Upper lobe of left lung (tissue), 6 donors: ENCODE measurements at regions not wholly inside any gene's neighbourhood (a gene's known extent, or its start where the extent isn't known, plus 50 kb on each side); places are given as distances from the start of the nearest gene placed in this dataset.

Source experiments
- ATAC-seq, 2 donors: fragments of 200-7000 bp; cut with Tn5 transposase; one replicate each; pipeline ENCODE4 v1.9.1; 2022; ENCODE audit warnings: mild to moderate bottlenecking in 2 of 2, moderate library complexity in 2 of 2; ENCODE audit not compliant: low FRiP score in 2 of 2
- DNase-seq, 2 donors: peaks; one replicate each; pipeline ENCODE4 v3.0.0-alpha.2; 2019 to 2020
- H3K27ac ChIP-seq, 4 donors: fragments of 200-600 bp; sonication (generic); one replicate each; pipeline ENCODE4 v1.5.1; 2016 to 2019
- H3K27me3 ChIP-seq, 4 donors: fragments of 200-600 bp; sonication (generic); one replicate each; pipeline ENCODE4 v1.5.1; 2017 to 2019
- H3K36me3 ChIP-seq, 4 donors: fragments of 200-600 bp; sonication (generic); one replicate each; pipeline ENCODE4 v1.5.1; 2016 to 2019
- H3K4me1 ChIP-seq, 4 donors: fragments of 200-600 bp; sonication (generic); one replicate each; pipeline ENCODE4 v1.5.1; 2018 to 2019
- H3K4me3 ChIP-seq, 4 donors: fragments of 200-600 bp; sonication (generic); one replicate each; pipeline ENCODE4 v1.5.1; 2017 to 2019; ENCODE audit warnings: mild to moderate bottlenecking in 2 of 4, moderate library complexity in 1 of 4
- H3K9me3 ChIP-seq, 4 donors: fragments of 200-600 bp; sonication (generic); one replicate each; pipeline ENCODE4 v1.5.1; 2018 to 2019
- CTCF ChIP-seq, 6 experiments: fragments of 450-650 bp in 4 of 6; fragments of 200-600 bp in 2 of 6; sonication (generic) in 2 of 6; IDR thresholded peaks; one replicate each; pipeline ENCODE4 v1.5.1; 2016 to 2019; ENCODE audit warnings: antibody characterized with exemption in 6 of 6
- EP300 ChIP-seq, 4 donors: sonication (generic); formaldehyde crosslinking; IDR thresholded peaks; one replicate each; pipeline ENCODE4 v1.5.1; 2017; ENCODE audit warnings: antibody characterized with exemption in 4 of 4, control low read depth in 2 of 4
- POLR2A ChIP-seq, 4 donors: fragments of 450-650 bp; IDR thresholded peaks; one replicate each; pipeline ENCODE4 v1.5.1; 2016 to 2017; ENCODE audit warnings: antibody characterized with exemption in 4 of 4, mild to moderate bottlenecking in 2 of 4
- POLR2AphosphoS5 ChIP-seq, 2 donors: sonication (generic); formaldehyde crosslinking; IDR thresholded peaks; one replicate each; pipeline ENCODE4 v1.5.1; 2017; ENCODE audit warnings: antibody characterized with exemption in 2 of 2
- WGBS, 2 donors: methylation state at CpG; one replicate each; pipeline ENCODE4 v1.1.5; 2017 to 2018; 5-methylcytosine and 5-hydroxymethylcytosine counted together
- donor health status: DM: no; HTN: no; CAD: no; lungs with moderate emphysema.
- donor health status: DM: no; HTN: yes; CAD: no; lungs with severe emphysema.

GRCh38 chr3:20846066-20846465, 660.1 kb upstream of the SGO1 start:
- H3K27ac ChIP-seq: no peak overlapping the region
- ATAC-seq (no peak), DNase-seq (no peak)
- H3K9me3 ChIP-seq: no peaks in the 10 kb centered on the region
- no peaks in the 10 kb centered on the region for H3K36me3 ChIP-seq
- TF ChIP-seq POLR2A (IDR thresholded peaks at IDR 0.05): no peak
- no peak for TF ChIP-seq CTCF (IDR thresholded peaks at IDR 0.05)
- no peak for TF ChIP-seq EP300 (IDR thresholded peaks at IDR 0.05)
- TF ChIP-seq POLR2AphosphoS5 (IDR thresholded peaks at IDR 0.05): no peak
- WGBS, 2 donors: 76 to 90% methylated on average over 2 of the region's 2 CpGs
- no peaks in the 10 kb centered on the region for H3K4me1 ChIP-seq
- H3K4me3 ChIP-seq: no peak overlapping the region
- H3K27me3 ChIP-seq: no peaks in the 10 kb centered on the region

GRCh38 chr3:20844851-20845250, 658.8 kb upstream of the SGO1 start:
- no peaks in the 10 kb centered on the region for H3K9me3 ChIP-seq
- 41 to 48% methylated on average over 5 of the region's 5 CpGs for WGBS, 2 donors
- TF ChIP-seq POLR2A (IDR thresholded peaks at IDR 0.05) (no peak), CTCF (IDR thresholded peaks at IDR 0.05) (no peak), EP300 (IDR thresholded peaks at IDR 0.05) (no peak), POLR2AphosphoS5 (IDR thresholded peaks at IDR 0.05) (no peak)
- DNase-seq (no peak), ATAC-seq (no peak)
- no peak overlapping the region for H3K27ac ChIP-seq
- H3K27me3 ChIP-seq: no peaks in the 10 kb centered on the region
- no peaks in the 10 kb centered on the region for H3K36me3 ChIP-seq
- no peaks in the 10 kb centered on the region for H3K4me1 ChIP-seq
- no peak overlapping the region for H3K4me3 ChIP-seq

GRCh38 chr3:20842594-20843436, 656.8 kb upstream of the SGO1 start:
- TF ChIP-seq POLR2AphosphoS5 (IDR thresholded peaks at IDR 0.05) (no peak), CTCF (IDR thresholded peaks at IDR 0.05) (no peak), POLR2A (IDR thresholded peaks at IDR 0.05) (no peak), EP300 (IDR thresholded peaks at IDR 0.05) (no peak)
- H3K4me3 ChIP-seq: no peak overlapping the region
- DNase-seq (no peak), ATAC-seq (no peak)
- WGBS, 2 donors: 62 to 65% methylated on average over 3 of the region's 3 CpGs
- H3K4me1 ChIP-seq: no peaks in the 10 kb centered on the region
- no peak overlapping the region for H3K27ac ChIP-seq
- no peaks in the 10 kb centered on the region for H3K27me3 ChIP-seq
- no peaks in the 10 kb centered on the region for H3K9me3 ChIP-seq
- H3K36me3 ChIP-seq: no peaks in the 10 kb centered on the region

- H3K4me1 ChIP-seq: no peaks in the 10 kb centered on the region
- H3K36me3 ChIP-seq: no peaks in the 10 kb centered on the region
- DNase-seq: no peak
- H3K9me3 ChIP-seq: no peaks in the 10 kb centered on the region
- H3K27ac ChIP-seq: no peak overlapping the region
- no peaks in the 10 kb centered on the region for H3K27me3 ChIP-seq
- no peak overlapping the region for H3K4me3 ChIP-seq
- no peak for ATAC-seq
- TF ChIP-seq EP300 (IDR thresholded peaks at IDR 0.05) (no peak), POLR2AphosphoS5 (IDR thresholded peaks at IDR 0.05) (no peak), CTCF (IDR thresholded peaks at IDR 0.05) (no peak), POLR2A (IDR thresholded peaks at IDR 0.05) (no peak)
- 88 to 94% methylated on average over 6 of the region's 6 CpGs for WGBS, 2 donors
These were observed 656.0 kb upstream of the SGO1 start for GRCh38 chr3:20842002-20842401.
